Activated gamma-delta T cell treated with Interleukin-2 at 50 U/mL for 16 hours (primary cell): ENCODE measurements at regions not wholly inside any gene's neighbourhood (a gene's known extent, or its start where the extent isn't known, plus 50 kb on each side); places are given as distances from the start of the nearest gene placed in this dataset.

Experiments used
- DNase-seq: peaks from one replicate; pipeline ENCODE4 v3.0.0-alpha.2; 2020

GRCh38 chrX:10903523-10903922, 207.6 kb upstream of the HCCS start:
- no peak for DNase-seq

GRCh38 chrX:10904220-10904619, 206.9 kb upstream of the HCCS start:
- DNase-seq = no peak

- no peak for DNase-seq
Measured at GRCh38 chrX:10906866-10907265, 204.3 kb upstream of the HCCS start.

GRCh38 chrX:10922159-10922558, 189.0 kb upstream of the HCCS start:
- DNase-seq = no peak

- no peak for DNase-seq
Measured at GRCh38 chrX:10922835-10923234, 188.3 kb upstream of the HCCS start.

- no peak for DNase-seq
Measured at GRCh38 chrX:10923466-10923865, 187.7 kb upstream of the HCCS start.

- DNase-seq = no peak
Measured at GRCh38 chrX:10926404-10926803, 184.7 kb upstream of the HCCS start.

- DNase-seq = no peak
Measured at GRCh38 chrX:10926891-10927290, 184.2 kb upstream of the HCCS start.

- no peak for DNase-seq
Measured at GRCh38 chrX:10929747-10930146, 181.4 kb upstream of the HCCS start.

- DNase-seq = no peak
Measured at GRCh38 chrX:10930151-10930550, 181.0 kb upstream of the HCCS start.

- no peak for DNase-seq
Measured at GRCh38 chrX:10931976-10932375, 179.2 kb upstream of the HCCS start.

- no peak for DNase-seq
Measured at GRCh38 chrX:10932842-10933440, 178.2 kb upstream of the HCCS start.

- DNase-seq = no peak
Measured at GRCh38 chrX:10935501-10935900, 175.6 kb upstream of the HCCS start.

GRCh38 chrX:10936976-10937375, 174.2 kb upstream of the HCCS start:
- DNase-seq = no peak

- no peak for DNase-seq
Measured at GRCh38 chrX:10938365-10938923, 172.7 kb upstream of the HCCS start.

- DNase-seq = no peak
Measured at GRCh38 chrX:10939424-10939823, 171.7 kb upstream of the HCCS start.

GRCh38 chrX:10944136-10944885, 166.8 kb upstream of the HCCS start:
- DNase-seq = no peak

- no peak for DNase-seq
Measured at GRCh38 chrX:10945498-10945897, 165.6 kb upstream of the HCCS start.

- DNase-seq = no peak
Measured at GRCh38 chrX:10949541-10949940, 161.6 kb upstream of the HCCS start.

GRCh38 chrX:10952619-10953018, 158.5 kb upstream of the HCCS start:
- DNase-seq = no peak

GRCh38 chrX:10965174-10965798, 145.8 kb upstream of the HCCS start:
- no peak for DNase-seq

- no peak for DNase-seq
Measured at GRCh38 chrX:10966057-10966456, 145.1 kb upstream of the HCCS start.

- DNase-seq = no peak
Measured at GRCh38 chrX:10971176-10971575, 140.0 kb upstream of the HCCS start.

- DNase-seq = no peak
Measured at GRCh38 chrX:10971759-10972158, 139.4 kb upstream of the HCCS start.
